Heart right ventricle (tissue), 16 donors: ENCODE measurements at regions not wholly inside any gene's neighbourhood (a gene's known extent, or its start where the extent isn't known, plus 50 kb on each side); places are given as distances from the start of the nearest gene placed in this dataset.

Source experiments
- ATAC-seq, 8 donors: fragments of 200-7000 bp; cut with Tn5 transposase; one replicate each; pipeline ENCODE4 v1.9.1; 2020; ENCODE audit warnings: mild to moderate bottlenecking in 8 of 8, moderate library complexity in 8 of 8, moderate number of reproducible peaks in 1 of 8
- DNase-seq, 2 donors: peaks; one replicate each; pipeline ENCODE4 v3.0.0-alpha.2; 2020
- H3K27ac ChIP-seq, 10 donors: fragments of 200-600 bp; sonication (generic) in 2 of 10; one replicate each; pipeline versions ENCODE4 v1.5.0 to v1.8.0; 2020 to 2022; ENCODE audit warnings: mild to moderate bottlenecking in 3 of 10
- H3K27me3 ChIP-seq, 7 donors: fragments of 200-600 bp; one replicate each; pipeline ENCODE4 v1.8.0; 2021 to 2022; ENCODE audit warnings: mild to moderate bottlenecking in 2 of 7
- H3K36me3 ChIP-seq, 9 donors: fragments of 200-600 bp; sonication (generic) in 1 of 9; one replicate each; pipeline versions ENCODE4 v1.5.0 to v1.8.0; 2020 to 2022; ENCODE audit warnings: mild to moderate bottlenecking in 2 of 9
- H3K4me1 ChIP-seq, 9 donors: fragments of 200-600 bp; sonication (generic) in 1 of 9; one replicate each; pipeline versions ENCODE4 v1.5.0 to v1.8.0; 2020 to 2022; ENCODE audit warnings: mild to moderate bottlenecking in 4 of 9
- H3K4me3 ChIP-seq, 10 donors: fragments of 200-600 bp; sonication (generic) in 2 of 10; one replicate each; pipeline versions ENCODE4 v1.5.0 to v1.8.0; 2020 to 2022; ENCODE audit warnings: mild to moderate bottlenecking in 7 of 10, moderate library complexity in 2 of 10
- H3K9me3 ChIP-seq, 11 donors: fragments of 200-600 bp in 10 of 11; sonication (generic) in 2 of 11; one replicate each; pipeline versions ENCODE4 v1.5.0 to v1.8.0; 2013 to 2022; ENCODE audit warnings: mild to moderate bottlenecking in 2 of 11, control low read depth in 1 of 11, moderate library complexity in 1 of 11
- CTCF ChIP-seq, 9 donors: fragments of 200-600 bp; sonication (generic) in 2 of 9; IDR thresholded peaks; one replicate each; pipeline versions ENCODE4 v1.5.0 to v1.8.0; 2021 to 2022; ENCODE audit warnings: antibody characterized with exemption in 9 of 9, mild to moderate bottlenecking in 5 of 9, moderate library complexity in 1 of 9
- WGBS, 2 donors: extraction: QIAGEN DNeasy Blood & Tissue Kit; methylation state at CpG; one replicate each; pipeline ENCODE4 v1.1.7; 2013; ENCODE audit warnings: inconsistent platforms in 1 of 2; 5-methylcytosine and 5-hydroxymethylcytosine counted together
- intact Hi-C, 10 donors: fragments of 100-400 bp; cut with DNase I; formaldehyde crosslinking; loops; one replicate each; pipeline versions ENCODE4 v1.11.1 to v1.14.2; 2022
- donor health status: Arrhythmogenic right ventricular cardiomyopathy.
- donor health status: ischemic (EF 13 %, LVEDD 7.1; RV severe dilation, severe dysfunction).
- donor health status: healthy with polysubstance abuse.
- donor health status: DM: no; HTN: yes; CAD: no.
- donor health status: DM: no; HTN: no; CAD: no.
- donor health status: ischemic (EF 25% LVEDD 6.9; RV normal size, moderate dysfunction).
- donor health status: ischemic (EF 25% LVEDD 5.7; RV mildly dilated, moderate dysfunction).
- donor health status: healthy.
- donor health status: DM: yes; HTN: yes; CAD: no.
- donor health status: Ischemic cardiomyopathy.
- donor health status: ischemic (EF 35%, LVEDD 5.7; RV mildly dilated, moderate dysfunction).
- donor health status: nonischemic (EF 11% LVEDD 7.7; RV severe dilation, severe dysfunction).
- donor health status: DM: yes; HTN: yes; CAD: no.
- donor health status: PGD.
- donor health status: ischemic (EF 29% LVEDD 5.4; RV normal size, mild dysfunction).
- donor health status: nonischemic (EF 23%, LVEDD 6.1; RV moderate dilation, normal function).

GRCh38 chr17:79174193-79174765 is 99.7 kb downstream of the ENGASE start:
- intact Hi-C loops, result no loop called here
- no peak overlapping the region for H3K4me3 ChIP-seq
- WGBS, 2 donors, result 84 to 87% methylated on average over 10 of the region's 10 CpGs

GRCh38 chr17:79171188-79171587 is 96.6 kb downstream of the ENGASE start:
- 60 to 64% methylated on average over 13 of the region's 13 CpGs for WGBS, 2 donors
- Histone ChIP-seq H3K4me1 (no peaks in the 10 kb centered on the region), H3K9me3 (no peaks in the 10 kb centered on the region), H3K4me3 (no peak overlapping the region), H3K27ac (no peak overlapping the region), H3K36me3 (no peaks in the 10 kb centered on the region), H3K27me3 (peaks cover 0 to 56% (median 26%) of the 10 kb centered on the region in 7 donors)
- intact Hi-C loops, result no loop called here
- no peak for DNase-seq
- ATAC-seq, result no peak
- TF ChIP-seq CTCF (IDR thresholded peaks at IDR 0.05), result no peak

More at GRCh38 chr17:79174193-79174765, 99.7 kb downstream of the ENGASE start:
- DNase-seq (no peak), ATAC-seq (no peak)
- H3K27ac ChIP-seq, result no peak overlapping the region
- peaks cover 0 to 57% (median 24%) of the 10 kb centered on the region in 7 donors for H3K27me3 ChIP-seq
- H3K4me1 ChIP-seq, result no peaks in the 10 kb centered on the region
- H3K36me3 ChIP-seq, result no peaks in the 10 kb centered on the region
- no peaks in the 10 kb centered on the region for H3K9me3 ChIP-seq
- TF ChIP-seq CTCF (IDR thresholded peaks at IDR 0.05), result no peak

GRCh38 chr17:79169861-79170260 is 95.2 kb downstream of the ENGASE start:
- TF ChIP-seq CTCF (IDR thresholded peaks at IDR 0.05), result no peak
- WGBS, 2 donors, result 67 to 68% methylated on average over 6 of the region's 6 CpGs

GRCh38 chr17:79169366-79169765 is 94.7 kb downstream of the ENGASE start:
- WGBS, 2 donors, result 71 to 76% methylated on average over 11 of the region's 11 CpGs
- H3K36me3 ChIP-seq, result no peaks in the 10 kb centered on the region
- no peak for TF ChIP-seq CTCF (IDR thresholded peaks at IDR 0.05)
- H3K4me1 ChIP-seq, result no peaks in the 10 kb centered on the region
- intact Hi-C loops, result no loop called here
- no peaks in the 10 kb centered on the region for H3K9me3 ChIP-seq
- no peak overlapping the region for H3K4me3 ChIP-seq
- no peak for DNase-seq
- peaks cover 0 to 64% (median 35%) of the 10 kb centered on the region in 7 donors for H3K27me3 ChIP-seq
- H3K27ac ChIP-seq, result no peak overlapping the region
- no peak for ATAC-seq

More at GRCh38 chr17:79169861-79170260, 95.2 kb downstream of the ENGASE start:
- Histone ChIP-seq H3K27me3 (peaks cover 0 to 59% (median 32%) of the 10 kb centered on the region in 7 donors), H3K4me1 (no peaks in the 10 kb centered on the region), H3K27ac (no peak overlapping the region), H3K9me3 (no peaks in the 10 kb centered on the region), H3K36me3 (no peaks in the 10 kb centered on the region), H3K4me3 (no peak overlapping the region)
- no peak for DNase-seq
- intact Hi-C loops, result no loop called here
- no peak for ATAC-seq
